Esophagus muscularis mucosa (tissue), 3 donors: ENCODE measurements at regions not wholly inside any gene's neighbourhood (a gene's known extent, or its start where the extent isn't known, plus 50 kb on each side); places are given as distances from the start of the nearest gene placed in this dataset.

Experiments
- POLR2A ChIP-seq: fragments of 450-650 bp; IDR thresholded peaks from one replicate; pipeline ENCODE4 v1.6.1; 2017; ENCODE audit warnings: antibody characterized with exemption, moderate library complexity, mild to moderate bottlenecking, low read depth
- POLR2AphosphoS5 ChIP-seq, 2 donors: sonication (generic); formaldehyde crosslinking; IDR thresholded peaks; one replicate each; pipeline ENCODE4 v1.6.1; 2017; ENCODE audit warnings: antibody characterized with exemption in 2 of 2
- TF ChIP-seq, protein P1 (sequence below), 3 experiments: fragments of 200-600 bp in 2 of 3; fragments of 450-650 bp in 1 of 3; sonication (generic) in 2 of 3; IDR thresholded peaks; one replicate each; pipeline ENCODE4 v1.5.1; 2017 to 2019; ENCODE audit warnings: antibody characterized with exemption in 3 of 3, mild to moderate bottlenecking in 2 of 3, moderate library complexity in 1 of 3

DNA sequence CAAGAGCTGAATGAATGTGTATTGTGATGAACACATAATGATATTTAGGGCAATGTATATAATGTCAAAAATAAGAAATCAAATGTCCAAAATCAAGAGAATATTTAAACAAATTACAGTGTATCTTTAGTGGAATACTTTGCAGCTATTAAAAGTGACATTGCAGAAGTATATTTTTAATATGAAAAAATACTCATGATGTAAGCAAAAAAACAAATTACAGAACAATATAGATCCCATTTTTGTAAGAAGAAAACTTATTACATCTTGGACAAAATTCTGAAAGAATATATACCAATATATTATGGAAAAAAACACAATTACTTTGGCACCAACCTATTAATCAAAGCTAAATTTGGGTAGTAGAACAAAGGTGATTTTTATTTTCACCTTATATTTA, 308.2 kb upstream of the NEBL start:
- TF ChIP-seq POLR2A, result no peak
- TF ChIP-seq, protein P1, sequence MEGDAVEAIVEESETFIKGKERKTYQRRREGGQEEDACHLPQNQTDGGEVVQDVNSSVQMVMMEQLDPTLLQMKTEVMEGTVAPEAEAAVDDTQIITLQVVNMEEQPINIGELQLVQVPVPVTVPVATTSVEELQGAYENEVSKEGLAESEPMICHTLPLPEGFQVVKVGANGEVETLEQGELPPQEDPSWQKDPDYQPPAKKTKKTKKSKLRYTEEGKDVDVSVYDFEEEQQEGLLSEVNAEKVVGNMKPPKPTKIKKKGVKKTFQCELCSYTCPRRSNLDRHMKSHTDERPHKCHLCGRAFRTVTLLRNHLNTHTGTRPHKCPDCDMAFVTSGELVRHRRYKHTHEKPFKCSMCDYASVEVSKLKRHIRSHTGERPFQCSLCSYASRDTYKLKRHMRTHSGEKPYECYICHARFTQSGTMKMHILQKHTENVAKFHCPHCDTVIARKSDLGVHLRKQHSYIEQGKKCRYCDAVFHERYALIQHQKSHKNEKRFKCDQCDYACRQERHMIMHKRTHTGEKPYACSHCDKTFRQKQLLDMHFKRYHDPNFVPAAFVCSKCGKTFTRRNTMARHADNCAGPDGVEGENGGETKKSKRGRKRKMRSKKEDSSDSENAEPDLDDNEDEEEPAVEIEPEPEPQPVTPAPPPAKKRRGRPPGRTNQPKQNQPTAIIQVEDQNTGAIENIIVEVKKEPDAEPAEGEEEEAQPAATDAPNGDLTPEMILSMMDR (IDR thresholded peaks at IDR 0.05), result no peak
- no peak for TF ChIP-seq POLR2AphosphoS5 (IDR thresholded peaks at IDR 0.05)
